ENCODE measurements at regions not wholly inside any gene's neighbourhood (a gene's known extent, or its start where the extent isn't known, plus 50 kb on each side); places are given as distances from the start of the nearest gene placed in this dataset.

- no peak for TF ChIP-seq POLR2AphosphoS5 (IDR thresholded peaks at IDR 0.05)
- no peak for TF ChIP-seq CTCF (IDR thresholded peaks at IDR 0.05)
Measured at GRCh38 chr22:27504360-27505253, 296.9 kb downstream of the MN1 start.

All from prostate gland (tissue), 2 donors.